ENCODE measurements at regions not wholly inside any gene's neighbourhood (a gene's known extent, or its start where the extent isn't known, plus 50 kb on each side); places are given as distances from the start of the nearest gene placed in this dataset. TPM values are rescaled to one million over a fixed set of nuclear protein-coding genes. Genes with fewer than 3 reads are reported as not detected.

DNA sequence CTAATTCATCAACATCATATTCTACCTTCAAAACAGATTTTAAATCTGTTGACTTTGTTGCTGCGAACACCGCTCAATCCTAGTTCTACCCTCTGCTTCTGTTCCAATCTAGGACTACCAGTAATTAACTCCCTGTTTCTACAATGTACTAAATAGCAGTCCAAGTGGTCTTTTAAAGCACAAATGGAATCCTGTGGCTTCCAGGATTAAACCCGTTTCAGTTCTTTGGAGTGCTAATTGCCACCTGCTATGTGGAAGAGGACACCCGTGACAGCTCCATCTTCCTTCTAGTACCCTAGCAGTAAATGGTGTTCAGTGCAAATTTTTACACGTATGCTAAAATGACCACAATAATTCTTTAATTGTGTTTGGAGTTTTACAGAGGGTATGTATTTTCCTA, 232.1 kb downstream of the TDRD3 start:
- Mint-ChIP-seq H3K27me3 (ENCODE audit: low read depth in 3 of 3) (peaks cover 0 to under 1% (median 0%) of the 10 kb centered on the region in 3 donors), H3K27ac (no peak overlapping the region)
- no peak for DNase-seq

GRCh38 chr13:60627071-60627686, 230.2 kb downstream of the TDRD3 start:
- no peak overlapping the region for H3K27ac ChIP-seq (ENCODE audit: low read depth in 1 of 2, low read length in 2 of 2)
- H3K4me1 ChIP-seq (ENCODE audit: control insufficient read depth in 1 of 2, insufficient read depth in 2 of 2, low read length in 2 of 2): no peaks in the 10 kb centered on the region
- no peak overlapping the region for H3K27ac Mint-ChIP-seq
- peaks cover 0 to 5% (median 4%) of the 10 kb centered on the region in 3 donors for H3K27me3 Mint-ChIP-seq (ENCODE audit: low read depth in 3 of 3)
- no peaks in the 10 kb centered on the region for H3K79me2 ChIP-seq (ENCODE audit: insufficient read depth, low read length)
- DNase-seq: no peak
- no peak overlapping the region for H3K4me3 ChIP-seq (replicated peaks in 1 of 3; ENCODE audit: low read depth in 2 of 3, low read length in 3 of 3)
- no peaks in the 10 kb centered on the region for H3K4me1 Mint-ChIP-seq
- no peaks in the 10 kb centered on the region for H3K9me3 ChIP-seq (replicated peaks in 1 of 2; ENCODE audit: control insufficient read depth in 1 of 2, insufficient read depth in 1 of 2, low read length in 2 of 2)
- no peaks in the 10 kb centered on the region for H3K36me3 Mint-ChIP-seq
- TF ChIP-seq, protein P1, sequence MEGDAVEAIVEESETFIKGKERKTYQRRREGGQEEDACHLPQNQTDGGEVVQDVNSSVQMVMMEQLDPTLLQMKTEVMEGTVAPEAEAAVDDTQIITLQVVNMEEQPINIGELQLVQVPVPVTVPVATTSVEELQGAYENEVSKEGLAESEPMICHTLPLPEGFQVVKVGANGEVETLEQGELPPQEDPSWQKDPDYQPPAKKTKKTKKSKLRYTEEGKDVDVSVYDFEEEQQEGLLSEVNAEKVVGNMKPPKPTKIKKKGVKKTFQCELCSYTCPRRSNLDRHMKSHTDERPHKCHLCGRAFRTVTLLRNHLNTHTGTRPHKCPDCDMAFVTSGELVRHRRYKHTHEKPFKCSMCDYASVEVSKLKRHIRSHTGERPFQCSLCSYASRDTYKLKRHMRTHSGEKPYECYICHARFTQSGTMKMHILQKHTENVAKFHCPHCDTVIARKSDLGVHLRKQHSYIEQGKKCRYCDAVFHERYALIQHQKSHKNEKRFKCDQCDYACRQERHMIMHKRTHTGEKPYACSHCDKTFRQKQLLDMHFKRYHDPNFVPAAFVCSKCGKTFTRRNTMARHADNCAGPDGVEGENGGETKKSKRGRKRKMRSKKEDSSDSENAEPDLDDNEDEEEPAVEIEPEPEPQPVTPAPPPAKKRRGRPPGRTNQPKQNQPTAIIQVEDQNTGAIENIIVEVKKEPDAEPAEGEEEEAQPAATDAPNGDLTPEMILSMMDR (IDR thresholded peaks at IDR 0.05): no peak
- H3K27me3 ChIP-seq (ENCODE audit: control insufficient read depth in 2 of 2, insufficient read depth in 2 of 2, low read length in 2 of 2): no peaks in the 10 kb centered on the region
- no peak overlapping the region for H3K4me2 ChIP-seq (replicated peaks; ENCODE audit: extremely low read depth, low read length, poor library complexity, severe bottlenecking)
- no peak overlapping the region for H3K9ac ChIP-seq (ENCODE audit: insufficient read depth, low read length, poor library complexity, severe bottlenecking)
- peaks cover 0 to 2% (median 0%) of the 10 kb centered on the region in 7 donors for H3K9me3 Mint-ChIP-seq
- intact Hi-C loops (cut with micrococcal nuclease): no loop called here
- no peaks in the 10 kb centered on the region for H3K36me3 ChIP-seq (replicated peaks in 1 of 2; ENCODE audit: control insufficient read depth in 1 of 2, insufficient read depth in 2 of 2, low read length in 2 of 2)
- no peak overlapping the region for H3K4me3 Mint-ChIP-seq
- no peak overlapping the region for H2AFZ ChIP-seq (ENCODE audit: insufficient read depth, low read depth, low read length, poor library complexity, severe bottlenecking)
- no peaks in the 10 kb centered on the region for H4K20me1 ChIP-seq (ENCODE audit: insufficient read depth, low read length)
- WGBS (ENCODE audit: insufficient coverage): 60% methylated on average over 2 of the region's 8 CpGs

More for the DNA sequence above, 232.1 kb downstream of the TDRD3 start:
- Mint-ChIP-seq H3K4me1 (no peaks in the 10 kb centered on the region), H3K9me3 (peaks cover 0 to 2% (median 0%) of the 10 kb centered on the region in 7 donors), H3K36me3 (no peaks in the 10 kb centered on the region), H3K4me3 (no peak overlapping the region)
- Histone ChIP-seq H3K27ac (ENCODE audit: low read depth in 1 of 2, low read length in 2 of 2) (no peak overlapping the region), H3K36me3 (replicated peaks in 1 of 2; ENCODE audit: control insufficient read depth in 1 of 2, insufficient read depth in 2 of 2, low read length in 2 of 2) (no peaks in the 10 kb centered on the region), H3K4me3 (replicated peaks in 1 of 3; ENCODE audit: low read depth in 2 of 3, low read length in 3 of 3) (no peak overlapping the region), H3K4me2 (replicated peaks; ENCODE audit: extremely low read depth, low read length, poor library complexity, severe bottlenecking) (no peak overlapping the region), H3K27me3 (ENCODE audit: control insufficient read depth in 2 of 2, insufficient read depth in 2 of 2, low read length in 2 of 2) (no peaks in the 10 kb centered on the region), H3K9ac (ENCODE audit: insufficient read depth, low read length, poor library complexity, severe bottlenecking) (no peak overlapping the region), H3K9me3 (replicated peaks in 1 of 2; ENCODE audit: control insufficient read depth in 1 of 2, insufficient read depth in 1 of 2, low read length in 2 of 2) (no peaks in the 10 kb centered on the region), H2AFZ (ENCODE audit: insufficient read depth, low read depth, low read length, poor library complexity, severe bottlenecking) (no peak overlapping the region), H3K4me1 (ENCODE audit: control insufficient read depth in 1 of 2, insufficient read depth in 2 of 2, low read length in 2 of 2) (no peaks in the 10 kb centered on the region), H4K20me1 (ENCODE audit: insufficient read depth, low read length) (no peaks in the 10 kb centered on the region), H3K79me2 (ENCODE audit: insufficient read depth, low read length) (no peaks in the 10 kb centered on the region)
- WGBS (ENCODE audit: insufficient coverage): 90% methylated on average over 3 of the region's 5 CpGs
- TF ChIP-seq, protein P1 (IDR thresholded peaks at IDR 0.05): no peak
- intact Hi-C loops (cut with micrococcal nuclease): no loop called here

Small RNAs in the stretch of these regions (small RNA-seq; reads per million reads assigned to genes)
- gene MIR3169 (ENCODE audit: insufficient read length, low read depth): not detected
- gene RNY3P5 (ENCODE audit: insufficient read length, low read depth): not detected

Measured in CD14-positive monocyte (primary cell).